ENCODE measurements at regions not wholly inside any gene's neighbourhood (a gene's known extent, or its start where the extent isn't known, plus 50 kb on each side); places are given as distances from the start of the nearest gene placed in this dataset.

- H4K20me1 ChIP-seq (replicated peaks in 1 of 2; ENCODE audit: control insufficient read depth in 1 of 2, insufficient read depth in 2 of 2, low read length in 2 of 2), result no peaks in the 10 kb centered on the region
- WGBS, 2 experiments (ENCODE audit: extremely low coverage in 1 of 2, insufficient coverage in 1 of 2, insufficient read length in 1 of 2, insufficient replicate concordance in 2 of 2, low coverage in 1 of 2, low lambda C conversion rate in 2 of 2, missing lambda C conversion rate in 1 of 2), result 71% methylated on average over 2 of the region's 2 CpGs; no CpG with 5 or more reads in 1 of the 2 experiments
- H2AFZ ChIP-seq (ENCODE audit: low read length), result no peak overlapping the region
- no peak overlapping the region for H2BK5ac ChIP-seq (ENCODE audit: low read depth, low read length)
- H3K27me3 ChIP-seq (replicated peaks in 1 of 4; ENCODE audit: control insufficient read depth in 3 of 4, extremely low read depth in 1 of 4, insufficient read depth in 3 of 4, low read length in 3 of 4), result no peaks in the 10 kb centered on the region
- H2AK5ac ChIP-seq (ENCODE audit: low read depth, low read length), result no peak overlapping the region
- POLR2A ChIA-PET (ENCODE audit: partially characterized antibody), result no interaction called here
- H3K23ac ChIP-seq (ENCODE audit: insufficient read length), result no peak overlapping the region
- H3K27ac ChIP-seq (ENCODE audit: low read depth, low read length), result no peak overlapping the region
- no peak overlapping the region for H4K8ac ChIP-seq (ENCODE audit: extremely low read depth, insufficient read depth, low read length)
- no peak overlapping the region for H2BK120ac ChIP-seq (replicated peaks; ENCODE audit: low read depth, low read length)
- no peak overlapping the region for H3K9ac ChIP-seq (replicated peaks in 1 of 4; ENCODE audit: extremely low read depth in 1 of 4, low read depth in 3 of 4, low read length in 3 of 4)
- no peak overlapping the region for H4K91ac ChIP-seq (replicated peaks; ENCODE audit: insufficient read length, low read length)
- CTCF ChIA-PET (ENCODE audit: partially characterized antibody), result no interaction called here
- no peak for TF ChIP-seq HDAC6 (IDR thresholded peaks at IDR 0.05; ENCODE audit: low read depth, low read length)
- TF ChIP-seq NRF1 (IDR thresholded peaks at IDR 0.05; ENCODE audit: low read depth, low read length), result no peak
- TF ChIP-seq TBP (IDR thresholded peaks at IDR 0.05; ENCODE audit: low read depth, low read length), result no peak
- TF ChIP-seq POLR2AphosphoS5 (IDR thresholded peaks at IDR 0.05; ENCODE audit: low read depth, low read length), result no peak
- H2BK20ac ChIP-seq (ENCODE audit: low read length), result no peak overlapping the region
- no peaks in the 10 kb centered on the region for H3K4me1 ChIP-seq (replicated peaks in 1 of 4; ENCODE audit: control insufficient read depth in 3 of 4, insufficient read depth in 4 of 4, low read length in 3 of 4)
- no peak overlapping the region for H4K5ac ChIP-seq (ENCODE audit: insufficient read length, low read depth, low read length)
- H3K23me2 ChIP-seq (ENCODE audit: low read depth, low read length), result no peaks in the 10 kb centered on the region
- H2BK12ac ChIP-seq (ENCODE audit: low read depth, low read length), result no peak overlapping the region
- DNase-seq (ENCODE audit: low read depth in 1 of 2, low spot score in 2 of 2) (no peak), FAIRE-seq (no peak)
- no peak overlapping the region for H3K18ac ChIP-seq (ENCODE audit: extremely low read depth, low read length)
- no peak overlapping the region for H3K4me3 ChIP-seq (ENCODE audit: extremely low read depth in 1 of 4, insufficient read depth in 2 of 4, low read depth in 3 of 4, low read length in 4 of 4)
- no peaks in the 10 kb centered on the region for H3K36me3 ChIP-seq (ENCODE audit: control insufficient read depth in 2 of 4, insufficient read depth in 4 of 4, low read length in 3 of 4)
- H2BK15ac ChIP-seq (ENCODE audit: low read length), result no peak overlapping the region
- no peak overlapping the region for H3K14ac ChIP-seq (ENCODE audit: insufficient read length)
- H3K79me1 ChIP-seq (ENCODE audit: low read depth, low read length), result no peaks in the 10 kb centered on the region
- 0 out of 4 replicates have a peak, but pooled peaks cover 0 to 5% of the 10 kb centered on the region in 2 experiments for H3K9me3 ChIP-seq (ENCODE audit: insufficient read depth in 2 of 2, low read depth in 1 of 2, low read length in 1 of 2)
- H3K4me2 ChIP-seq (ENCODE audit: insufficient read depth in 1 of 2, low read depth in 2 of 2, low read length in 2 of 2), result no peak overlapping the region
- no peak overlapping the region for H3K4ac ChIP-seq (replicated peaks; ENCODE audit: insufficient read length, low read depth, low read length)
- no peak overlapping the region for H3K56ac ChIP-seq (replicated peaks; ENCODE audit: insufficient read length, low read depth, low read length)
- no peaks in the 10 kb centered on the region for H3K79me2 ChIP-seq (ENCODE audit: control insufficient read depth in 1 of 2, insufficient read depth in 2 of 2, low read length in 2 of 2)
These were observed 464.2 kb downstream of the MED13L start for GRCh38 chr12:115813256-115813655.

Measured in H1 (cell line).